GM13976 (cell line): ENCODE measurements at regions not wholly inside any gene's neighbourhood (a gene's known extent, or its start where the extent isn't known, plus 50 kb on each side); places are given as distances from the start of the nearest gene placed in this dataset.
"Not testable (repeated sequence)": the region's sequence is repeated elsewhere in the genome, so short reads cannot be mapped to it uniquely, and the experiment has no call there.

ENCODE experiments used
- DNase-seq: peaks from one replicate; pipeline ENCODE4 v3.0.0; 2012; ENCODE audit warnings: low spot score
- CTCF ChIP-seq: IDR thresholded peaks from 2 replicates; pipeline ENCODE4 v1.5.1; 2012; ENCODE audit warnings: borderline replicate concordance, mild to moderate bottlenecking; ENCODE audit not compliant: insufficient read depth; ENCODE audit errors: extremely low read depth, missing control alignments, control extremely low read depth
- in situ Hi-C: fragments of 300-500 bp; cut with MboI; formaldehyde crosslinking; loops from one replicate; pipeline ENCODE4 v1.12.0; 2022; ENCODE audit warnings: low sequenced_read_pairs, mixed read lengths, inconsistent platforms; ENCODE audit not compliant: unreplicated experiment

GRCh38 chr1:194644528-194644927 is 1458.1 kb upstream of the B3GALT2 start:
- in situ Hi-C loops: no loop called here
- TF ChIP-seq CTCF: no peak
- no peak for DNase-seq

GRCh38 chr1:194640322-194640721 is 1453.9 kb upstream of the B3GALT2 start:
- in situ Hi-C loops: no loop called here
- no peak for TF ChIP-seq CTCF
- DNase-seq: no peak

GRCh38 chr1:194629011-194629410 is 1442.6 kb upstream of the B3GALT2 start:
- DNase-seq: no peak
- in situ Hi-C loops: no loop called here
- TF ChIP-seq CTCF: no peak

- DNase-seq: no peak
- in situ Hi-C loops: no loop called here
- TF ChIP-seq CTCF: no peak
Observed at GRCh38 chr1:194624833-194625232, 1438.4 kb upstream of the B3GALT2 start.

GRCh38 chr1:194618101-194618500 is 1431.7 kb upstream of the B3GALT2 start:
- no peak for TF ChIP-seq CTCF
- no peak for DNase-seq
- in situ Hi-C loops: no loop called here

GRCh38 chr1:194617272-194617671 is 1430.9 kb upstream of the B3GALT2 start:
- in situ Hi-C loops, DNase-seq: not testable (repeated sequence)

- no peak for DNase-seq
- TF ChIP-seq CTCF: no peak
- in situ Hi-C loops: no loop called here
Observed at GRCh38 chr1:194616835-194617234, 1430.4 kb upstream of the B3GALT2 start.
